Neuronal stem cell (in vitro differentiated cells): ENCODE measurements at regions not wholly inside any gene's neighbourhood (a gene's known extent, or its start where the extent isn't known, plus 50 kb on each side); places are given as distances from the start of the nearest gene placed in this dataset.
A peak's percentile ranks its signal among the peaks of the same experiment; 100 is the strongest.

Experiments used
- DNase-seq: peaks from one replicate; pipeline ENCODE4 v3.0.0-alpha.2; 2013; ENCODE audit warnings: low spot score
- H2AFZ ChIP-seq: one replicate; pipeline ENCODE4 v1.6.1; 2013; ENCODE audit warnings: mild to moderate bottlenecking, low read length, inconsistent platforms
- H2AK5ac ChIP-seq: 2 replicates; pipeline ENCODE4 v1.6.1; 2013; ENCODE audit warnings: low read depth, mild to moderate bottlenecking, inconsistent platforms, low read length, moderate library complexity, mixed read lengths
- H2BK120ac ChIP-seq: 2 replicates; pipeline ENCODE4 v1.6.1; 2013; ENCODE audit warnings: low read depth, mild to moderate bottlenecking, inconsistent platforms, low read length, moderate library complexity, mixed read lengths
- H2BK12ac ChIP-seq: one replicate; pipeline ENCODE4 v1.6.1; 2013; ENCODE audit warnings: low read length, inconsistent platforms
- H2BK15ac ChIP-seq: 2 replicates; pipeline ENCODE4 v1.6.1; 2013; ENCODE audit warnings: mild to moderate bottlenecking, low read length, inconsistent platforms, mixed read lengths
- H2BK5ac ChIP-seq: one replicate; pipeline ENCODE4 v1.6.1; 2013; ENCODE audit warnings: inconsistent platforms, mild to moderate bottlenecking, low read length, moderate library complexity
- H3K14ac ChIP-seq: one replicate; pipeline ENCODE4 v1.6.1; 2013; ENCODE audit warnings: low read length, inconsistent platforms
- H3K18ac ChIP-seq: 2 replicates; pipeline ENCODE4 v1.6.1; 2013; ENCODE audit warnings: low read length, inconsistent platforms
- H3K23ac ChIP-seq: 2 replicates; pipeline ENCODE4 v1.6.1; 2013; ENCODE audit warnings: low read depth, mild to moderate bottlenecking, mixed read lengths, low read length, inconsistent platforms; ENCODE audit not compliant: poor library complexity
- H3K27ac ChIP-seq: replicated peaks from 3 replicates; pipeline ENCODE4 v1.5.1; 2013; ENCODE audit warnings: low read length, inconsistent platforms
- H3K27me3 ChIP-seq, 3 experiments: 2 replicates each; pipeline ENCODE4 v1.6.1; 2013; ENCODE audit warnings: low read length in 3 of 3, mild to moderate bottlenecking in 2 of 3, inconsistent platforms in 1 of 3, low read depth in 1 of 3, mixed read lengths in 1 of 3, moderate library complexity in 1 of 3; ENCODE audit not compliant: control insufficient read depth in 3 of 3, insufficient read depth in 3 of 3
- H3K36me3 ChIP-seq, 2 donors: replicated peaks in 1 of 2; 2 replicates each; pipeline ENCODE4 v1.6.1; 2013; ENCODE audit warnings: low read length in 2 of 2; ENCODE audit not compliant: control insufficient read depth in 2 of 2, insufficient read depth in 2 of 2
- H3K4ac ChIP-seq: 2 replicates; pipeline ENCODE4 v1.6.1; 2013; ENCODE audit warnings: inconsistent platforms, mild to moderate bottlenecking, low read length, moderate library complexity
- H3K4me1 ChIP-seq, 2 donors: 1 replicate in 1 of 2; 2 replicates in 1 of 2; pipeline ENCODE4 v1.6.1; 2013; ENCODE audit warnings: low read length in 2 of 2, low read depth in 1 of 2; ENCODE audit not compliant: control insufficient read depth in 2 of 2, insufficient read depth in 1 of 2
- H3K4me2 ChIP-seq: one replicate; pipeline ENCODE4 v1.6.1; 2013; ENCODE audit warnings: mild to moderate bottlenecking, low read length, inconsistent platforms; ENCODE audit not compliant: insufficient read depth, poor library complexity, severe bottlenecking
- H3K4me3 ChIP-seq, 2 donors: 2 replicates each; pipeline ENCODE4 v1.5.1; 2013; ENCODE audit warnings: low read length in 2 of 2, mild to moderate bottlenecking in 2 of 2, inconsistent platforms in 1 of 2, moderate library complexity in 1 of 2
- H3K79me1 ChIP-seq: one replicate; pipeline ENCODE4 v1.6.1; 2013; ENCODE audit warnings: low read depth, mild to moderate bottlenecking, inconsistent platforms, low read length, moderate library complexity
- H3K9ac ChIP-seq: one replicate; pipeline ENCODE4 v1.6.1; 2013; ENCODE audit warnings: mild to moderate bottlenecking, low read depth, low read length, inconsistent platforms; ENCODE audit not compliant: poor library complexity
- H3K9me3 ChIP-seq, 2 donors: replicated peaks in 1 of 2; 2 replicates each; pipeline versions ENCODE3 to v1.6.1; 2013; ENCODE audit warnings: low read length in 2 of 2, mild to moderate bottlenecking in 2 of 2, inconsistent platforms in 1 of 2, low read depth in 1 of 2, mixed read lengths in 1 of 2, moderate library complexity in 1 of 2; ENCODE audit not compliant: control insufficient read depth in 2 of 2, insufficient read depth in 1 of 2
- H4K8ac ChIP-seq: one replicate; pipeline ENCODE4 v1.6.1; 2013; ENCODE audit warnings: low read depth, mild to moderate bottlenecking, inconsistent platforms, low read length, moderate library complexity
- H4K91ac ChIP-seq: one replicate; pipeline ENCODE4 v1.6.1; 2013; ENCODE audit warnings: low read length, low read depth, mild to moderate bottlenecking, inconsistent platforms; ENCODE audit not compliant: poor library complexity
- WGBS, 2 donors: extraction: QIAGEN DNeasy Blood & Tissue Kit; methylation state at CpG; one replicate each; pipeline ENCODE4 v1.1.7; 2013; ENCODE audit warnings: missing lambda C conversion rate in 2 of 2, mixed read lengths in 1 of 2; ENCODE audit not compliant: insufficient read length in 2 of 2, insufficient replicate concordance in 1 of 2; ENCODE audit errors: extremely low coverage in 2 of 2; 5-methylcytosine and 5-hydroxymethylcytosine counted together

DNA sequence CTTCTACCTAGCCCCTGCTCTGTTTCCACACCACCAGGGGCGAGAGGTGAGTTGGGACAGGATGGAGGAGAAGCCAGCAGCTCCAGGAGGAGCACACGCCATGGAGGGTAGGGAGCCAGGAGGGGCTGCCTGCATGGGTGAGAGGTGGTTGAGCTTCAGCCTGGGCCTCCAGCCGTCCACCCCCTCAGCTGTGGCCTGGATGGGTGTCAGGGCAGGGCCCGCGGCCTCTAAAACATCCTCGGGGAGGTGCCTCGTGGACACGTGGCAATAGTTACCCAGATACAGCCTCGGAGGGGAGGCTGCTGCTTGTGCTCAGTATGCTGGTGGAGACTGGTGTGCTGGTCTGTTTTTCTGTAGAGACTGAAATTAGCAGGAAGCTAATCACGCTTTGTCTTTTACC lies 104.7 kb upstream of the GSE1 start:
- no peak overlapping the region for H2BK12ac ChIP-seq
- H2BK5ac ChIP-seq, result no peak overlapping the region
- H3K18ac ChIP-seq, result no peak overlapping the region
- no peak for DNase-seq
- no peak overlapping the region for H4K91ac ChIP-seq
- WGBS, 2 donors, result no CpG with 5 or more reads among the region's 10 CpGs
- no peak overlapping the region for H3K14ac ChIP-seq
- peak overlapping the region; percentile 20 for H2AK5ac ChIP-seq
- H3K4me2 ChIP-seq, result no peak overlapping the region
- no peak overlapping the region for H2BK15ac ChIP-seq
- no peak overlapping the region for H2BK120ac ChIP-seq
- H3K27ac ChIP-seq, result no peak overlapping the region
- H2AFZ ChIP-seq, result no peak overlapping the region
- H3K9ac ChIP-seq, result no peak overlapping the region
- H3K27me3 ChIP-seq, result no peaks in the 10 kb centered on the region
- H3K23ac ChIP-seq, result peak overlapping the region; percentile 5
- H4K8ac ChIP-seq, result no peak overlapping the region
- no peaks in the 10 kb centered on the region for H3K36me3 ChIP-seq
- H3K4me3 ChIP-seq, result no peak overlapping the region
- H3K4me1 ChIP-seq, result peaks cover 9 to 40% of the 10 kb centered on the region in 2 donors
- no peak overlapping the region for H3K4ac ChIP-seq
- H3K79me1 ChIP-seq, result peaks cover 2% of the 10 kb centered on the region
- no peaks in the 10 kb centered on the region for H3K9me3 ChIP-seq

DNA sequence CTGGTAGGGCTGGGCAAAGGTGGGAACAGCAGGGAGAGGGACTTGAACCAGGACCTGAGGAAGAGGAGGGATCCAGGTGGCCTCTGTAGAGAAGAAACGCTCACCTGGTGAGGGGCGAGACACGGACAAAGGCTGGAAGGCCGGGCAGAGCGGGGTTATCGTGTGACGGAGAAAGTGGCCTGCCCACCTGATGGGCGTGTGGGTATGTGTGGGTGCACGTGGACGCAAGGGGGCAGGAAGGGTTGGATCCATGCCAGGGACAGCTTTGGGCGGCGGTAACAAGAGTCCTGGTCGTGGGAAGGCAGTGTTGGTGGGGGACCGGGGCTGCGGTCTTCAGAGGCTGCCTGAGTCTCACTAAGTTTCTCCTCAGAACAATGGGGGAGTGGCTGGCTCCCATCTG lies 104.1 kb upstream of the GSE1 start:
- Histone ChIP-seq H3K36me3 (no peaks in the 10 kb centered on the region), H3K79me1 (peaks cover 2% of the 10 kb centered on the region), H3K27ac (no peak overlapping the region), H3K4me2 (no peak overlapping the region), H2BK120ac (no peak overlapping the region), H4K91ac (no peak overlapping the region), H3K14ac (no peak overlapping the region), H3K23ac (peak overlapping the region; percentile 4), H3K4ac (no peak overlapping the region), H4K8ac (no peak overlapping the region), H3K9me3 (no peaks in the 10 kb centered on the region), H3K27me3 (no peaks in the 10 kb centered on the region), H3K4me3 (no peak overlapping the region), H2AK5ac (peak overlapping the region; percentile 20), H2BK12ac (no peak overlapping the region), H2BK5ac (no peak overlapping the region), H3K18ac (peak overlapping the region; percentile 84), H3K9ac (peak overlapping the region; percentile 2), H2AFZ (no peak overlapping the region), H3K4me1 (peaks cover 12 to 46% of the 10 kb centered on the region in 2 donors), H2BK15ac (no peak overlapping the region)
- DNase-seq, result no peak
- WGBS, 2 donors, result no CpG with 5 or more reads among the region's 15 CpGs

DNA sequence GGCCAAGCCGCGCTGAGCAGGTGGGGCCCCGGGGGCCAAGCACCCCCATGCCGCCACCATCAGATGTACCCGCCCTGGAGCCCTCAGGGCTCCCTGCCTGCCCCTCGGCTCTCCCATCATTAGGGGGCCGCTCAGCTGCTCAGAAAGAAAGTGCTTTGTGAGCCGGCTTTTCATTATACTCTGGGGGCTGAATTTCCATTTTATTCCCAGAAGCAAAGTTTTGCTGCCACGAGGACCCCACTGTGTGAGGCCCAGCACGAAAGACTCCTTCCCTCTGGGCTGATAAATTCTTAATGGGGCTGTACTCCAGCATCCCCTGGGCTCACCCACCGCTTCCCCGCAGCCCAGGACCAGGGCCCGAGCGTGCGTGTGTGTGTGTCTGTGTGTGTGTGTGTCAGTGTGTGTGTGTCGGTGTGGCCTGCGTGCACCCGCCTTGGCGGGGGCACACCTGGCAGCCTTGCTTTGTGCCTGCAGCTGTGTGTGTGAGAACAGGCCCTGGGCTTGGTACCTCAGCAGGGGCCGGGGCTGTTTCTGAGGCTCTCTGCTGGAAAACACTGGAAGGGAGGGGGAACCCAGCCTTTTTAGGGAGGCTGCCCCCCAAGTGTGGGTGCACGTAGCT lies 103.0 kb upstream of the GSE1 start:
- Histone ChIP-seq H2AFZ (no peak overlapping the region), H3K18ac (peak overlapping the region; percentile 90), H3K79me1 (peaks cover 2% of the 10 kb centered on the region), H2BK120ac (peak overlapping the region; percentile 61), H2BK15ac (peak overlapping the region; percentile 57), H3K4me1 (peaks cover 23 to 53% of the 10 kb centered on the region in 2 donors), H3K4me3 (no peak overlapping the region), H3K4me2 (no peak overlapping the region), H4K91ac (peak overlapping the region; percentile 90), H3K9me3 (no peaks in the 10 kb centered on the region), H3K23ac (peak overlapping the region; percentile 40), H4K8ac (no peak overlapping the region), H2AK5ac (peak overlapping the region; percentile 98), H3K4ac (no peak overlapping the region), H2BK5ac (peak overlapping the region; percentile 40), H3K27ac (no peak overlapping the region), H3K14ac (peak overlapping the region; percentile 50), H2BK12ac (no peak overlapping the region), H3K27me3 (no peaks in the 10 kb centered on the region), H3K9ac (no peak overlapping the region), H3K36me3 (no peaks in the 10 kb centered on the region)
- no CpG with 5 or more reads among the region's 21 CpGs for WGBS, 2 donors
- DNase-seq, result no peak

DNA sequence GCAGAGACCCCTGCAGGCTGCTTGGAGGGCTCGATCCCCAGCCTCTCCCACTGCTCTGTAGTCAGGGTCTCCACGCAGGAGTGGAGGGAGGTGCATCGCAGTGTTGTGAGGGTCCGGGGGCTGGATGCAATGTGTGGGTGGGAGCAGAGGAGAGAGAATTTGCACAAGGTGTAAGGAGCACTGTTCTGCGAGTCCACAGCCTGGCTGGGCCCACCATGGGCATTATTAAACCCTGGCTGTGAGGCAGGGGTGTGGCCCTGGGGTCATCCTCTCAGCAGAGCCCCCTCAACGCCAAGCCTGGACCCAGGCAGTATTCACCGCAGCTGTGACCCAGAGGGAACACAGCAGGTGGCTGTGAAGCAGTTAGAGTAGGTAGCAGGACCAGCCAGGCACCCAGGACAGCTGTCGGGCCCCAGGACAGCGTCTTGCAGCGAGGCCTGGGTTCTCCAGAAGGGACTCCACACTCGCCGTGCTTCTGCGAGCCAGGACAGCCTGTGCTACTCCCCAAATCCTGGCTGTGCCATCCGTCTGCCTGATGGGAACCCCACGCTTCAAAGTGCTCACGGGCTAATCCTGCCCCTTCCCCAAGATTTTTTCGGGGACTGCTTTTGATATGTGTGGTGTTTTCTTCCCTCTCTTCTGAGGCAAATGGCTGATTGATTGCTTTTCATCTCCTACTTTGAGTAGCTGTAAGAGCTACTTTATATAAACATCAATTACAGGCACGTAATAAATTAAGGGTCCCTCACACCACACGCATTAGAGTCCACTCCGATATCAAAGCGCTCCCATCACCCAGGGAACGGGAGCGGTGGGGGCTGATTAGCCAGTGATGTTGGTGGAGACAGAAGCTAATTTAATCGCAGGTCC lies 100.9 kb upstream of the GSE1 start:
- H2BK5ac ChIP-seq, result peak overlapping the region; percentile 77
- H4K8ac ChIP-seq, result peak overlapping the region; percentile 23
- no peaks in the 10 kb centered on the region for H3K9me3 ChIP-seq
- H3K4ac ChIP-seq, result no peak overlapping the region
- H3K36me3 ChIP-seq, result no peaks in the 10 kb centered on the region
- H3K9ac ChIP-seq, result no peak overlapping the region
- H3K23ac ChIP-seq, result peak overlapping the region; percentile 67
- H2BK12ac ChIP-seq, result no peak overlapping the region
- peak overlapping the region; percentile 71 for H2BK15ac ChIP-seq
- H2AK5ac ChIP-seq, result peak overlapping the region; percentile 76
- peak overlapping the region; percentile 77 for H2BK120ac ChIP-seq
- H3K14ac ChIP-seq, result no peak overlapping the region
- H3K4me2 ChIP-seq, result no peak overlapping the region
- DNase-seq, result no peak
- H3K79me1 ChIP-seq, result peaks cover 2% of the 10 kb centered on the region
- H2AFZ ChIP-seq, result no peak overlapping the region
- peaks cover 32 to 51% of the 10 kb centered on the region in 2 donors for H3K4me1 ChIP-seq
- no CpG with 5 or more reads among the region's 24 CpGs for WGBS, 2 donors
- H3K18ac ChIP-seq, result peak overlapping the region; percentile 82
- H4K91ac ChIP-seq, result no peak overlapping the region
- no peak overlapping the region for H3K27ac ChIP-seq
- no peaks in the 10 kb centered on the region for H3K27me3 ChIP-seq
- H3K4me3 ChIP-seq, result no peak overlapping the region
